Smooth muscle cell (in vitro differentiated cells): ENCODE measurements at regions not wholly inside any gene's neighbourhood (a gene's known extent, or its start where the extent isn't known, plus 50 kb on each side); places are given as distances from the start of the nearest gene placed in this dataset.

Experiments used
- DNase-seq: peaks from one replicate; lab custom pipeline; 2025; ENCODE audit not compliant: unreplicated experiment; lab: John Stamatoyannopoulos, UW
- H2AFZ ChIP-seq: fragments of 200-600 bp; sonication (generic); 2 replicates; pipeline ENCODE4 v1.6.0; 2016; ENCODE audit warnings: antibody characterized with exemption, low read depth, mild to moderate bottlenecking
- H3F3A ChIP-seq: fragments of 200-600 bp; sonication (generic); 2 replicates; pipeline ENCODE4 v1.6.0; 2017; ENCODE audit warnings: antibody characterized with exemption, low read depth
- H3K27ac ChIP-seq: fragments of 200-600 bp; sonication (generic); 2 replicates; pipeline ENCODE4 v1.5.1; 2016; ENCODE audit warnings: low read depth, mild to moderate bottlenecking
- H3K27me3 ChIP-seq: fragments of 200-600 bp; sonication (generic); 2 replicates; pipeline ENCODE4 v1.6.1; 2016; ENCODE audit warnings: low read depth, mild to moderate bottlenecking
- H3K36me3 ChIP-seq: fragments of 200-600 bp; sonication (generic); 2 replicates; pipeline ENCODE4 v1.5.1; 2016; ENCODE audit warnings: low read depth
- H3K4me1 ChIP-seq: fragments of 200-600 bp; sonication (generic); 2 replicates; pipeline ENCODE4 v1.5.1; 2016; ENCODE audit warnings: low read depth
- H3K4me2 ChIP-seq: fragments of 200-600 bp; sonication (generic); 2 replicates; pipeline ENCODE4 v1.6.0; 2016; ENCODE audit warnings: mild to moderate bottlenecking
- H3K4me3 ChIP-seq: fragments of 200-600 bp; sonication (generic); 2 replicates; pipeline ENCODE4 v1.5.1; 2016; ENCODE audit warnings: mild to moderate bottlenecking
- H3K79me2 ChIP-seq: fragments of 200-600 bp; sonication (generic); 2 replicates; pipeline ENCODE4 v1.6.0; 2016; ENCODE audit warnings: low read depth, mild to moderate bottlenecking
- H3K9ac ChIP-seq: fragments of 200-600 bp; sonication (generic); 2 replicates; pipeline ENCODE4 v1.6.0; 2016; ENCODE audit warnings: low read depth
- H3K9me3 ChIP-seq: fragments of 200-600 bp; sonication (generic); replicated peaks from 2 replicates; pipeline ENCODE4 v1.5.1; 2016; ENCODE audit warnings: low read depth
- H4K20me1 ChIP-seq: fragments of 200-600 bp; sonication (generic); 2 replicates; pipeline ENCODE4 v1.6.0; 2016; ENCODE audit warnings: low read depth
- WGBS: methylation state at CpG from one replicate; pipeline ENCODE4 v1.1.7; 2016; ENCODE audit warnings: low lambda C conversion rate; 5-methylcytosine and 5-hydroxymethylcytosine counted together
- TF ChIP-seq, protein P1 (sequence below): fragments of 200-600 bp; sonication (generic); IDR thresholded peaks from 2 replicates; pipeline ENCODE4 v1.5.1; 2017; ENCODE audit warnings: borderline replicate concordance, mild to moderate bottlenecking, antibody characterized with exemption; ENCODE audit not compliant: insufficient read depth, poor library complexity, severe bottlenecking

DNA sequence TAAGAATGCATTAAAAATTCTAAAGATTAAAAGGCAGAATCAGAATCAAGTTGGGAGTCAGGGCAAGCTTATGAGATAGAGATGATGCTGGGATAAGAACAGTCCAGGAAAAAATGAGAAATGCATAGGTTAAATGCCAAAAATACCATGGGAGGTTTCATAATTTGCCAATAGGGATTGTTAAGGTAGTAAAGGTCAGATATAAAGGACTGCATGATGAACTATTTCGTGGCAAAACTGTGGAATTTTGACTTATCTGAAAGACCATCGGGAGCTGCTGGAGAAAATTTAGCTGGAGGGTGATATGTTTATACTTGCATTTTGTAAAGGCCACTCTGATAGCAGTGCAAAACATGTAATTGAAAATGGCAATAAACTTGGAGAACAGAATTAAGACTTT is 1872.8 kb upstream of the ACO1 start:
- Histone ChIP-seq H3K79me2 (no peaks in the 10 kb centered on the region), H3K9ac (no peak overlapping the region), H3K27me3 (no peaks in the 10 kb centered on the region), H3K4me1 (no peaks in the 10 kb centered on the region), H4K20me1 (no peaks in the 10 kb centered on the region), H3K27ac (no peak overlapping the region), H3K4me3 (no peak overlapping the region), H3F3A (no peaks in the 10 kb centered on the region), H3K9me3 (no peaks in the 10 kb centered on the region), H3K4me2 (no peak overlapping the region), H2AFZ (no peak overlapping the region), H3K36me3 (no peaks in the 10 kb centered on the region)
- no peak for DNase-seq
- TF ChIP-seq, protein P1, sequence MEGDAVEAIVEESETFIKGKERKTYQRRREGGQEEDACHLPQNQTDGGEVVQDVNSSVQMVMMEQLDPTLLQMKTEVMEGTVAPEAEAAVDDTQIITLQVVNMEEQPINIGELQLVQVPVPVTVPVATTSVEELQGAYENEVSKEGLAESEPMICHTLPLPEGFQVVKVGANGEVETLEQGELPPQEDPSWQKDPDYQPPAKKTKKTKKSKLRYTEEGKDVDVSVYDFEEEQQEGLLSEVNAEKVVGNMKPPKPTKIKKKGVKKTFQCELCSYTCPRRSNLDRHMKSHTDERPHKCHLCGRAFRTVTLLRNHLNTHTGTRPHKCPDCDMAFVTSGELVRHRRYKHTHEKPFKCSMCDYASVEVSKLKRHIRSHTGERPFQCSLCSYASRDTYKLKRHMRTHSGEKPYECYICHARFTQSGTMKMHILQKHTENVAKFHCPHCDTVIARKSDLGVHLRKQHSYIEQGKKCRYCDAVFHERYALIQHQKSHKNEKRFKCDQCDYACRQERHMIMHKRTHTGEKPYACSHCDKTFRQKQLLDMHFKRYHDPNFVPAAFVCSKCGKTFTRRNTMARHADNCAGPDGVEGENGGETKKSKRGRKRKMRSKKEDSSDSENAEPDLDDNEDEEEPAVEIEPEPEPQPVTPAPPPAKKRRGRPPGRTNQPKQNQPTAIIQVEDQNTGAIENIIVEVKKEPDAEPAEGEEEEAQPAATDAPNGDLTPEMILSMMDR = no peak
- 80% methylated on average over 2 of the region's 2 CpGs for WGBS

DNA sequence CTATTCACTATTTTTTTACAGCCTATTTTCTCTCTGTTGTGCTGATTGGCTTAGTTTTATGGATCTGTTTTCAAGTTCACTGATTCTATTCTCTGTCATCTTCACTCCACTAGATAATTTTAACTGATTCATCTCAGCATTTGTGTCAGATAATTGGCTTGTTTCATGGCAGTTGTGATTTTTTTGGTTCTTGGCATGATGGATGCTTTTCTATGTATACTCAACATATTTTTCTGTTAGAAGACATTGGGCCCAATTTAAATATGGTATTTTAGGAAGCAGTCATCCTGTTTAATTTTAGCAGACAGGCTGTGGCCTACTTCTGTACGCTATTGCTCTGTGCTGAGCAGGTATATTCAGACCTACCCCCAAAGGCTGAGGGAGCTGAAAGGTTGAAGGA is 1865.3 kb upstream of the ACO1 start:
- Histone ChIP-seq H3K27me3 (no peaks in the 10 kb centered on the region), H2AFZ (no peak overlapping the region), H3K9ac (no peak overlapping the region), H3K4me2 (no peak overlapping the region), H3F3A (no peaks in the 10 kb centered on the region), H3K27ac (peak overlapping the region; percentile 50), H3K36me3 (no peaks in the 10 kb centered on the region), H3K4me3 (no peak overlapping the region), H4K20me1 (no peaks in the 10 kb centered on the region), H3K4me1 (no peaks in the 10 kb centered on the region), H3K9me3 (no peaks in the 10 kb centered on the region), H3K79me2 (no peaks in the 10 kb centered on the region)
- TF ChIP-seq, protein P1 = no peak
- no peak for DNase-seq
- WGBS = 92% methylated on average over 1 of the region's 1 CpG

DNA sequence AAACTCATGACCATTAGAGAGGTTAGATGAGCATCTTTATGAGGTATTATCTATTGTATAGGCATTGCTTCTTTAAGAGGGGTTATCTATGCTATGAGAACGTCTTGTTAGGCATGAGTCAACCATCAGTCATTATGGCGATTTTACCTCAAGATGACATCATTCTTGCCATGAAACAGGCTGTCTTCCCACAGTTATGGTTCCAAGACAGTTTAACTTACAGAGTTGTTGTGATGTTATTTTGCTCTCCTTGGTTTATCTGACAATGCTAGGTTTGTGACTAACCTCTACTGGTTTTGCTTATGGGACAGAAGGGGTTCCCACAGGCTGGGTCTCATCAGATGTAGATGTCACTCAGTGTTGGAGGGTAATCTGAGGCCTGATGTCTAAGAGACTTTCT is 1864.7 kb upstream of the ACO1 start:
- 23% methylated on average over 2 of the region's 2 CpGs for WGBS
- Histone ChIP-seq H3K9ac (no peak overlapping the region), H3K9me3 (no peaks in the 10 kb centered on the region), H3K79me2 (no peaks in the 10 kb centered on the region), H3K27me3 (no peaks in the 10 kb centered on the region), H4K20me1 (no peaks in the 10 kb centered on the region), H3K36me3 (no peaks in the 10 kb centered on the region), H3K4me1 (no peaks in the 10 kb centered on the region), H2AFZ (no peak overlapping the region), H3K27ac (peak overlapping the region; percentile 50), H3F3A (no peaks in the 10 kb centered on the region), H3K4me2 (no peak overlapping the region), H3K4me3 (no peak overlapping the region)
- TF ChIP-seq, protein P1 = no peak
- no peak for DNase-seq

DNA sequence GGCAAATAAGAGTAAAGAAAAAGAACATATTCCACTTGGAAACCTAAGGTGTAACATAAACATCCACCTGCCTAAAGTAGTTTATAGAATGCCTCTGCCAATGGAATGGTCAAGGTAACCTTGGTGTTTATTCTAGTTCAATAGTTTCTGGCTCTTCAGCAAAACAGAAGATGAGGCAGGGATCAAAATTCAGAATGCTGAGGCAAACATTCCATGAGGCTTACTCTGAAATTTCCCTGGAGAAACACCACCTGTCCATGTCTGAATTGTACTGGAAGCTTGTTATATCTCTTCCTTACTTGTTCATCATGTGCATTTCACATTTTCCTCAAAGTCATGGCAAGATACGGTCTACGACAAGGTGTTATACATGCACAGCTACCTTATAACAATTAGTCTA is 1862.4 kb upstream of the ACO1 start:
- Histone ChIP-seq H4K20me1 (no peaks in the 10 kb centered on the region), H3K9ac (no peak overlapping the region), H3K4me3 (no peak overlapping the region), H3F3A (no peaks in the 10 kb centered on the region), H2AFZ (no peak overlapping the region), H3K27ac (no peak overlapping the region), H3K4me1 (no peaks in the 10 kb centered on the region), H3K4me2 (no peak overlapping the region), H3K9me3 (no peaks in the 10 kb centered on the region), H3K36me3 (no peaks in the 10 kb centered on the region), H3K27me3 (no peaks in the 10 kb centered on the region), H3K79me2 (no peaks in the 10 kb centered on the region)
- TF ChIP-seq, protein P1 = no peak
- 95% methylated on average over 2 of the region's 2 CpGs for WGBS
- DNase-seq = no peak
